Hematopoietic multipotent progenitor cell treated with erythropoietin and hydrocortisone succinate and interleukin-3 and kit ligand, for 15 days (in vitro differentiated cells): ENCODE measurements at regions not wholly inside any gene's neighbourhood (a gene's known extent, or its start where the extent isn't known, plus 50 kb on each side); places are given as distances from the start of the nearest gene placed in this dataset.
"Not testable (repeated sequence)": the region's sequence is repeated elsewhere in the genome, so short reads cannot be mapped to it uniquely, and the experiment has no call there.

Experiments
- DNase-seq: peaks from one replicate; pipeline ENCODE4 v3.0.0-alpha.2; 2015; ENCODE audit warnings: low spot score

- DNase-seq = no peak
Observed at GRCh38 chr15:35695003-35695402, 149.0 kb upstream of the DPH6 start.

GRCh38 chr15:35696767-35697231, 150.8 kb upstream of the DPH6 start:
- no peak for DNase-seq

- no peak for DNase-seq
Observed at GRCh38 chr15:35697549-35698299, 151.8 kb upstream of the DPH6 start.

- DNase-seq = no peak
Observed at GRCh38 chr15:35698331-35698730, 152.4 kb upstream of the DPH6 start.

- DNase-seq = no peak
Observed at GRCh38 chr15:35698966-35699575, 153.1 kb upstream of the DPH6 start.

- not testable (repeated sequence) for DNase-seq
Observed at GRCh38 chr15:35700091-35700593, 154.2 kb upstream of the DPH6 start.

GRCh38 chr15:35701402-35702046, 155.6 kb upstream of the DPH6 start:
- no peak for DNase-seq

- DNase-seq = no peak
Observed at GRCh38 chr15:35702946-35703495, 157.1 kb upstream of the DPH6 start.

- no peak for DNase-seq
Observed at GRCh38 chr15:35705030-35705883, 159.3 kb upstream of the DPH6 start.

- DNase-seq = no peak
Observed at GRCh38 chr15:35705884-35706585, 160.1 kb upstream of the DPH6 start.

GRCh38 chr15:35712956-35713355, 167.0 kb upstream of the DPH6 start:
- DNase-seq = no peak

GRCh38 chr15:35713733-35714132, 167.8 kb upstream of the DPH6 start:
- no peak for DNase-seq

GRCh38 chr15:35717721-35718120, 171.8 kb upstream of the DPH6 start:
- no peak for DNase-seq

GRCh38 chr15:35720019-35720418, 174.1 kb upstream of the DPH6 start:
- no peak for DNase-seq

- no peak for DNase-seq
Observed at GRCh38 chr15:35720984-35721383, 175.0 kb upstream of the DPH6 start.

- no peak for DNase-seq
Observed at GRCh38 chr15:35721751-35722150, 175.8 kb upstream of the DPH6 start.

GRCh38 chr15:35722501-35722900, 176.5 kb upstream of the DPH6 start:
- no peak for DNase-seq

GRCh38 chr15:35723120-35723847, 177.3 kb upstream of the DPH6 start:
- no peak for DNase-seq

GRCh38 chr15:35723852-35724251, 177.9 kb upstream of the DPH6 start:
- no peak for DNase-seq

GRCh38 chr15:35724626-35725025, 178.7 kb upstream of the DPH6 start:
- no peak for DNase-seq
